HepG2 (cell line): ENCODE measurements at regions not wholly inside any gene's neighbourhood (a gene's known extent, or its start where the extent isn't known, plus 50 kb on each side); places are given as distances from the start of the nearest gene placed in this dataset.

Source experiments
- ATAC-seq: fragments of 200-7000 bp; cut with Tn5 transposase; 3 replicates; pipeline ENCODE4 v1.9.1; 2020; ENCODE audit warnings: mild to moderate bottlenecking, moderate library complexity
- BruUV-seq: library from RNA; stranded (reverse); fragments of 400-500 nt; replicated peaks from 2 replicates; lab custom pipeline; 2021; lab: Mats Ljungman, UMichigan
- CTCF ChIA-PET: fragments of 300-600 bp; formaldehyde crosslinking; extraction: SDS; loops from one replicate; lab custom pipeline; 2021; ENCODE audit warnings: low total read pairs, inconsistent platforms, low intra/inter-chr PET ratio; lab: Yijun Ruan, JAX
- POLR2A ChIA-PET: fragments of 350-600 bp; sonication (Branson Sonifier 250); formaldehyde crosslinking; loops from one replicate; lab custom pipeline; 2020; ENCODE audit warnings: antibody characterized with exemption, inconsistent platforms; lab: Yijun Ruan, JAX
- DNase-seq: peaks from one replicate; pipeline ENCODE4 v3.0.0-alpha.2; 2015; ENCODE audit warnings: low spot score
- FAIRE-seq: peaks from 3 replicates; lab custom pipeline; 2011; peaks lifted over from hg19 to GRCh38; lab: Jason Lieb, UNC
- H2AFZ ChIP-seq: one replicate; pipeline ENCODE4 v1.6.1; 2011; ENCODE audit warnings: low read length, inconsistent platforms
- H3K27ac ChIP-seq: fragments of 300-600 bp; 3 replicates; pipeline ENCODE4 v1.8.0; 2011; ENCODE audit warnings: mixed run types, mild to moderate bottlenecking, mixed read lengths, low read length, inconsistent platforms; ENCODE audit not compliant: insufficient read depth; ENCODE audit errors: extremely low read length
- H3K27me3 ChIP-seq, 2 experiments: fragments of 200-600 bp in 1 of 2; 2 replicates in 1 of 2; 3 replicates in 1 of 2; pipeline versions ENCODE4 v1.6.0 to v1.8.0; 2011; ENCODE audit warnings: low read length in 2 of 2, mild to moderate bottlenecking in 2 of 2, moderate library complexity in 2 of 2, inconsistent platforms in 1 of 2; ENCODE audit not compliant: insufficient read depth in 2 of 2, control insufficient read depth in 1 of 2
- H3K36me3 ChIP-seq, 2 experiments: fragments of 200-600 bp in 1 of 2; replicated peaks in 1 of 2; 2 replicates in 1 of 2; 3 replicates in 1 of 2; pipeline versions ENCODE4 v1.5.1 to v1.8.0; 2011; ENCODE audit warnings: low read length in 2 of 2, inconsistent platforms in 1 of 2; ENCODE audit not compliant: insufficient read depth in 2 of 2, control insufficient read depth in 1 of 2
- H3K4me1 ChIP-seq: 2 replicates; pipeline ENCODE4 v1.5.1; 2012; ENCODE audit warnings: low read length, inconsistent platforms; ENCODE audit not compliant: insufficient read depth
- H3K4me2 ChIP-seq: 2 replicates; pipeline ENCODE4 v1.6.0; 2011; ENCODE audit warnings: low read depth, low read length, inconsistent platforms
- H3K4me3 ChIP-seq, 3 experiments: fragments of 200-600 bp in 1 of 3; sonication (generic), shearing (Covaris generic) in 1 of 3; replicated peaks in 1 of 3; 2 replicates each; pipeline ENCODE4 v1.5.1; 2011 to 2016; ENCODE audit warnings: low read length in 3 of 3, inconsistent platforms in 2 of 3, low read depth in 2 of 3, mild to moderate bottlenecking in 2 of 3, control low read depth in 1 of 3, mixed read lengths in 1 of 3; ENCODE audit not compliant: insufficient read depth in 1 of 3
- H3K79me2 ChIP-seq: one replicate; pipeline ENCODE4 v1.6.1; 2011; ENCODE audit warnings: low read length, inconsistent platforms; ENCODE audit not compliant: insufficient read depth
- H3K9ac ChIP-seq: 2 replicates; pipeline ENCODE4 v1.6.0; 2011; ENCODE audit warnings: mild to moderate bottlenecking, low read depth, low read length, inconsistent platforms; ENCODE audit not compliant: insufficient read depth
- H3K9me3 ChIP-seq: 2 replicates; pipeline ENCODE4 v1.5.1; 2012; ENCODE audit warnings: mild to moderate bottlenecking, low read length
- H4K20me1 ChIP-seq: 2 replicates; pipeline ENCODE4 v1.6.0; 2011; ENCODE audit warnings: inconsistent platforms, mild to moderate bottlenecking, low read length, moderate library complexity; ENCODE audit not compliant: insufficient read depth
- CTCF ChIP-seq: sonication (generic); formaldehyde crosslinking; IDR thresholded peaks from 2 replicates; pipeline ENCODE4 v1.5.0; 2020; ENCODE audit warnings: mild to moderate bottlenecking, missing genetic modification reagents, moderate library complexity
- FOSL1 ChIP-seq: sonication (generic); formaldehyde crosslinking; IDR thresholded peaks from 2 replicates; pipeline ENCODE4 v1.9.0; 2021; ENCODE audit warnings: missing genetic modification reagents, borderline replicate concordance
- KDM2A ChIP-seq: sonication (generic); formaldehyde crosslinking; IDR thresholded peaks from 2 replicates; pipeline ENCODE4 v1.4.0; 2020; ENCODE audit warnings: low read depth, missing genetic modification reagents, borderline replicate concordance
- SMC3 ChIP-seq: IDR thresholded peaks from 2 replicates; pipeline ENCODE4 v1.6.1; 2011; ENCODE audit warnings: low read length, improper control_type of control experiment
- SNRNP70 ChIP-seq: fragments of 200-400 bp; formaldehyde crosslinking; IDR thresholded peaks from 2 replicates; pipeline ENCODE4 v1.6.1; 2017; ENCODE audit warnings: mild to moderate bottlenecking, low read depth, low read length, moderate library complexity
- TMF1 ChIP-seq: sonication (generic); formaldehyde crosslinking; IDR thresholded peaks from 2 replicates; pipeline ENCODE4 v1.8.1; 2022; ENCODE audit warnings: low read depth, missing genetic modification reagents
- ZBTB10 ChIP-seq: sonication (generic); formaldehyde crosslinking; IDR thresholded peaks from 2 replicates; pipeline ENCODE4 v1.4.0; 2020; ENCODE audit warnings: missing genetic modification reagents, borderline replicate concordance
- ZMYM3 ChIP-seq: sonication (generic); formaldehyde crosslinking; IDR thresholded peaks from 2 replicates; pipeline ENCODE4 v1.5.1; 2020; ENCODE audit warnings: mild to moderate bottlenecking, missing genetic modification reagents
- ZMYM4 ChIP-seq: sonication (generic); formaldehyde crosslinking; IDR thresholded peaks from 2 replicates; pipeline ENCODE4 v1.8.1; 2023; ENCODE audit warnings: mild to moderate bottlenecking, missing genetic modification reagents
- ZNF282 ChIP-seq: fragments of 450-650 bp; IDR thresholded peaks from 2 replicates; pipeline ENCODE4 v1.6.1; 2018; ENCODE audit not compliant: partially characterized antibody
- ZNF296 ChIP-seq: sonication (generic); formaldehyde crosslinking; conservative IDR thresholded peaks from 2 replicates; pipeline ENCODE4 v1.5.0; 2020; ENCODE audit warnings: mild to moderate bottlenecking, missing genetic modification reagents
- ZNF30 ChIP-seq: sonication (generic); formaldehyde crosslinking; IDR thresholded peaks from 2 replicates; pipeline ENCODE4 v1.5.0; 2020; ENCODE audit warnings: mild to moderate bottlenecking, missing genetic modification reagents
- ZNF33B ChIP-seq: sonication (generic); formaldehyde crosslinking; IDR thresholded peaks from 2 replicates; pipeline ENCODE4 v1.5.1; 2020; ENCODE audit warnings: mild to moderate bottlenecking, missing genetic modification reagents
- ZNF484 ChIP-seq: sonication (generic); formaldehyde crosslinking; IDR thresholded peaks from 2 replicates; pipeline ENCODE4 v1.5.1; 2020; ENCODE audit warnings: mild to moderate bottlenecking, low read depth, missing genetic modification reagents, borderline replicate concordance
- WGBS: methylation state at CpG from one replicate; pipeline ENCODE4 v1.1.6; 2017; ENCODE audit warnings: low lambda C conversion rate; 5-methylcytosine and 5-hydroxymethylcytosine counted together
- in situ Hi-C: cut with HindIII; loops from 2 replicates; pipeline ENCODE4 v1.10.0; 2017; ENCODE audit warnings: low pct_unique_long_range_greater_than_20kb; ENCODE audit not compliant: extremely low pct_ligation_motif_present
- intact Hi-C: fragments of 100-400 bp; cut with micrococcal nuclease; formaldehyde crosslinking; loops from one replicate; pipeline ENCODE4 v1.10.0; 2022; ENCODE audit not compliant: unreplicated experiment

- TF ChIP-seq ZNF33B (no peak), ZMYM3 (CRISPR knock-in tag) (no peak)
These were observed 129.6 kb upstream of the GPR149 start (continued) for GRCh38 chr3:154559623-154560022.

GRCh38 chr3:154552338-154552737, 122.3 kb upstream of the GPR149 start:
- Histone ChIP-seq H3K4me3 (no peak overlapping the region), H3K79me2 (no peaks in the 10 kb centered on the region), H4K20me1 (no peaks in the 10 kb centered on the region), H3K27me3 (no peaks in the 10 kb centered on the region), H3K36me3 (no peaks in the 10 kb centered on the region), H3K4me2 (no peak overlapping the region), H3K27ac (no peak overlapping the region), H3K4me1 (no peaks in the 10 kb centered on the region), H3K9me3 (no peaks in the 10 kb centered on the region), H2AFZ (no peak overlapping the region), H3K9ac (no peak overlapping the region)
- TF ChIP-seq CTCF (CRISPR knock-in tag) (peak; percentile 8; the same call in 1 of the 2 replicates), KDM2A (CRISPR knock-in tag) (no peak)
- no peak for FAIRE-seq
- ATAC-seq = peak; percentile 61; the same call in 2 of the 3 replicates
- ChIA-PET CTCF (no interaction called here), POLR2A (no interaction called here)
- intact Hi-C loops (loop anchor here (5.0 kb wide), 1 partner anchor 770 kb away; no protein-coding TSS in a partner anchor), in situ Hi-C loops (no loop called here)
- DNase-seq = peak; percentile 6
- WGBS = 0% methylated on average over 1 of the region's 1 CpG
- no TSS peak for BruUV-seq

GRCh38 chr3:154549391-154549790, 119.4 kb upstream of the GPR149 start:
- ATAC-seq (no peak), FAIRE-seq (no peak), DNase-seq (no peak)
- H3K4me1 ChIP-seq = no peaks in the 10 kb centered on the region
- H3K4me3 ChIP-seq = no peak overlapping the region
- CTCF ChIA-PET = no interaction called here
- H3K4me2 ChIP-seq = no peak overlapping the region
- intact Hi-C loops (no loop called here), in situ Hi-C loops (no loop called here)
- WGBS = 1% methylated on average over 3 of the region's 3 CpGs
- no peak overlapping the region for H3K9ac ChIP-seq
- H3K9me3 ChIP-seq = no peaks in the 10 kb centered on the region
- H3K79me2 ChIP-seq = no peaks in the 10 kb centered on the region
- no peaks in the 10 kb centered on the region for H3K36me3 ChIP-seq
- H4K20me1 ChIP-seq = no peaks in the 10 kb centered on the region
- no peaks in the 10 kb centered on the region for H3K27me3 ChIP-seq
- no peak overlapping the region for H3K27ac ChIP-seq
- BruUV-seq = no TSS peak
- H2AFZ ChIP-seq = no peak overlapping the region
- POLR2A ChIA-PET = no interaction called here
- TF ChIP-seq TMF1 = no peak
- no peak for TF ChIP-seq ZNF296 (CRISPR knock-in tag)
- no peak for TF ChIP-seq SMC3
- TF ChIP-seq ZNF282 = no peak
- TF ChIP-seq ZNF484 (CRISPR knock-in tag) = no peak
- TF ChIP-seq ZNF30 (CRISPR knock-in tag) = no peak
- no peak for TF ChIP-seq SNRNP70
- TF ChIP-seq ZMYM4 (CRISPR knock-in tag) = no peak
- no peak for TF ChIP-seq FOSL1 (CRISPR knock-in tag)
- no peak for TF ChIP-seq ZBTB10
